Keratinocyte (primary cell): ENCODE measurements at regions not wholly inside any gene's neighbourhood (a gene's known extent, or its start where the extent isn't known, plus 50 kb on each side); places are given as distances from the start of the nearest gene placed in this dataset.
"Not testable (repeated sequence)": the region's sequence is repeated elsewhere in the genome, so short reads cannot be mapped to it uniquely, and the experiment has no call there.

Experiments used
- EZH2 ChIP-seq: IDR thresholded peaks from one replicate; pipeline ENCODE4 v1.6.1; 2012; ENCODE audit warnings: inconsistent platforms, mild to moderate bottlenecking, low read length, moderate library complexity
- TF ChIP-seq, protein P1 (sequence below), 3 experiments: IDR thresholded peaks in 1 of 3; conservative IDR thresholded peaks in 1 of 3; optimal IDR thresholded peaks in 1 of 3; 2 replicates in 2 of 3; 3 replicates in 1 of 3; pipeline versions ENCODE3 to v1.5.1; 2011; ENCODE audit warnings: low read length in 3 of 3, mild to moderate bottlenecking in 3 of 3, moderate library complexity in 2 of 3, control low read depth in 1 of 3, inconsistent platforms in 1 of 3; ENCODE audit not compliant: insufficient read depth in 2 of 3; ENCODE audit errors: extremely low read depth in 1 of 3

DNA sequence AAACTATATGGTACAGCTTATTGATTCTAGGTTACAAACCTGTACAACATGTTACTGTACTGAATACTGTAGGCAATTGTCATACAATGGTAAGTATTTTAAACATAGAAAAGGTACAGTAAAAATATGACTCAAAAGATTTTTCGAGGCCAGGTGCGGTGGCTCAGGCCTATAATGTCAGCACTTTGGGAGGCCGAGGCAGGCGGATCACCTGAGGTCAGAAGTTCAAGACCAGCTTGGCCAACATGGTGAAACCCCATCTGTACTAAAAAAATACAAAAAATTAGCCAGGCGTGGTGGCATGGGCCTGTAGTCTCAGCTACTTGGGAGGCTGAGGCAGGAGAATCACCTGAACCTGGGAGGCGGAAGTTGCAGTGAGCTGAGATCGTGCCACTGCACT lies 646.6 kb downstream of the ISL1 start:
- TF ChIP-seq, protein P1, sequence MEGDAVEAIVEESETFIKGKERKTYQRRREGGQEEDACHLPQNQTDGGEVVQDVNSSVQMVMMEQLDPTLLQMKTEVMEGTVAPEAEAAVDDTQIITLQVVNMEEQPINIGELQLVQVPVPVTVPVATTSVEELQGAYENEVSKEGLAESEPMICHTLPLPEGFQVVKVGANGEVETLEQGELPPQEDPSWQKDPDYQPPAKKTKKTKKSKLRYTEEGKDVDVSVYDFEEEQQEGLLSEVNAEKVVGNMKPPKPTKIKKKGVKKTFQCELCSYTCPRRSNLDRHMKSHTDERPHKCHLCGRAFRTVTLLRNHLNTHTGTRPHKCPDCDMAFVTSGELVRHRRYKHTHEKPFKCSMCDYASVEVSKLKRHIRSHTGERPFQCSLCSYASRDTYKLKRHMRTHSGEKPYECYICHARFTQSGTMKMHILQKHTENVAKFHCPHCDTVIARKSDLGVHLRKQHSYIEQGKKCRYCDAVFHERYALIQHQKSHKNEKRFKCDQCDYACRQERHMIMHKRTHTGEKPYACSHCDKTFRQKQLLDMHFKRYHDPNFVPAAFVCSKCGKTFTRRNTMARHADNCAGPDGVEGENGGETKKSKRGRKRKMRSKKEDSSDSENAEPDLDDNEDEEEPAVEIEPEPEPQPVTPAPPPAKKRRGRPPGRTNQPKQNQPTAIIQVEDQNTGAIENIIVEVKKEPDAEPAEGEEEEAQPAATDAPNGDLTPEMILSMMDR (optimal IDR thresholded peaks at IDR 0.05 in 1 of 3, IDR thresholded peaks at IDR 0.05 in 1 of 3, conservative IDR thresholded peaks at IDR 0.05 in 1 of 3; ENCODE audit: extremely low read depth in 1 of 3, insufficient read depth in 2 of 3, low read length in 3 of 3), result not testable (repeated sequence)
- TF ChIP-seq EZH2, result not testable (repeated sequence)
